Effector CD8-positive, alpha-beta T cell (primary cell): ENCODE measurements at regions not wholly inside any gene's neighbourhood (a gene's known extent, or its start where the extent isn't known, plus 50 kb on each side); places are given as distances from the start of the nearest gene placed in this dataset.

Experiments
- DNase-seq: peaks from one replicate; lab custom pipeline; 2025; lab: John Stamatoyannopoulos, UW

- DNase-seq: no peak
Measured at GRCh38 chr14:71497645-71498086, 434.6 kb upstream of the RGS6 start.

GRCh38 chr14:71498212-71498611 is 434.0 kb upstream of the RGS6 start:
- no peak for DNase-seq

- no peak for DNase-seq
Measured at GRCh38 chr14:71499018-71499417, 433.2 kb upstream of the RGS6 start.

- DNase-seq: no peak
Measured at GRCh38 chr14:71507681-71508080, 424.5 kb upstream of the RGS6 start.

GRCh38 chr14:71508901-71509300 is 423.3 kb upstream of the RGS6 start:
- no peak for DNase-seq

GRCh38 chr14:71511152-71511551 is 421.1 kb upstream of the RGS6 start:
- DNase-seq: no peak

- DNase-seq: no peak
Measured at GRCh38 chr14:71514941-71515919, 417.0 kb upstream of the RGS6 start.

GRCh38 chr14:71521238-71522135 is 410.7 kb upstream of the RGS6 start:
- no peak for DNase-seq

- DNase-seq: no peak
Measured at GRCh38 chr14:71523630-71524319, 408.5 kb upstream of the RGS6 start.

- DNase-seq: no peak
Measured at GRCh38 chr14:71524320-71524982, 407.8 kb upstream of the RGS6 start.

GRCh38 chr14:71525663-71526221 is 406.5 kb upstream of the RGS6 start:
- no peak for DNase-seq

- no peak for DNase-seq
Measured at GRCh38 chr14:71526388-71526787, 405.8 kb upstream of the RGS6 start.

GRCh38 chr14:71527838-71528237 is 404.4 kb upstream of the RGS6 start:
- DNase-seq: no peak

GRCh38 chr14:71529848-71530247 is 402.4 kb upstream of the RGS6 start:
- DNase-seq: no peak

- DNase-seq: no peak
Measured at GRCh38 chr14:71532344-71532743, 399.9 kb upstream of the RGS6 start.

GRCh38 chr14:71532790-71533189 is 399.4 kb upstream of the RGS6 start:
- DNase-seq: no peak

- no peak for DNase-seq
Measured at GRCh38 chr14:71533390-71533789, 398.8 kb upstream of the RGS6 start.

- no peak for DNase-seq
Measured at GRCh38 chr14:71533800-71534199, 398.4 kb upstream of the RGS6 start.

- DNase-seq: no peak
Measured at GRCh38 chr14:71534506-71534905, 397.7 kb upstream of the RGS6 start.

GRCh38 chr14:71536015-71536740 is 396.1 kb upstream of the RGS6 start:
- no peak for DNase-seq
